GM21367 (cell line): ENCODE measurements at regions not wholly inside any gene's neighbourhood (a gene's known extent, or its start where the extent isn't known, plus 50 kb on each side); places are given as distances from the start of the nearest gene placed in this dataset.
"Not testable (repeated sequence)": the region's sequence is repeated elsewhere in the genome, so short reads cannot be mapped to it uniquely, and the experiment has no call there.

Source experiments
- ATAC-seq: cut with Tn5 transposase; IDR thresholded peaks from one replicate; pipeline ENCODE4 v1.9.1; 2021; ENCODE audit not compliant: unreplicated experiment

GRCh38 chr12:19819231-19819630, 379.9 kb downstream of the AEBP2 start:
- ATAC-seq = no peak

- no peak for ATAC-seq
Observed at GRCh38 chr12:19822476-19822875, 383.2 kb downstream of the AEBP2 start.

DNA sequence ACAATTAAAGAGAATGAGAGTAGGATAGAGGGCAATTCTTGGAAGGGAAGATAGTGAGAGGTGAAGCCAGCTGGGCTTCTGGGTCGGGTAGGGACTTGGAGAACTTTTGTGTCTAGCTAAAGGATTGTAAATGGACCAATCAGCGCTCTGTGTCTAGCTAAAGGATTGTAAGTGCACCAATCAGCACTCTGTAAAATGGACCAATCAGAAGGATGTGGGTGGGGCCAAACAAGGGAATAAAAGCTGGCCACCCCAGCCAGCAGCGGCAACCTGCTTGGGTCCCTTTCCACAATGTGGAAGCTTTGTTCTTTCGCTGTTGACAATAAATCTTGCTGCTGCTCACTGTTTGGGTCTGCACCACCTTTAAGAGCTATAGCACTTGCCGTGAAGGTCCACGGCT, 384.0 kb downstream of the AEBP2 start:
- not testable (repeated sequence) for ATAC-seq

DNA sequence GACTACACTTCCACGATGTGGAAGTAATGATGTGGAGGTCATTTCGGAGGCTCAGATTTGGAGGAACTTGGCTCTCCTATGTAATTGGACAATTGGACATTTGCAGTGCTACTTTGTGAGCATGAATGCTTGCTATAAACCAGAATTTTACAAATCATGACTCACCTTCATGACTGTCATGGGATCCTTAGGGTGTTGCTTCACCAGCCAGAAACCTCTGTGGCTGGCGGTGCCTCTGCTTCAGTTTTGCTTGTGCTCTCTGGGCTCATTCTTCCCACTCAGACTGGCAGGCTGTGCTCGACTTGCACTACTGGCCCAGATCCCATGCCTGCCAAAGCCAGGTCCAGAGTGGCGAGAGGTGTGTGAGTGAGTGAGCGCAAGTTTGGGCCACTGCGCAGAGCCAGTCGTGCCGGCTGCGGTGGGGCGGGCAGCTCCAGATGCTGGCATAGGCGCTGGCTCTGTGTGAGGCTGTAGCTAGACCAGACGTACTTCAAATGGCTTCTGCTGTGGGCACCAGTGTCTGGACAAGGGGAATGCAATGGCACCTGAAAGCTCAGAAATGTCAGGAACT, 387.8 kb downstream of the AEBP2 start:
- no peak for ATAC-seq

DNA sequence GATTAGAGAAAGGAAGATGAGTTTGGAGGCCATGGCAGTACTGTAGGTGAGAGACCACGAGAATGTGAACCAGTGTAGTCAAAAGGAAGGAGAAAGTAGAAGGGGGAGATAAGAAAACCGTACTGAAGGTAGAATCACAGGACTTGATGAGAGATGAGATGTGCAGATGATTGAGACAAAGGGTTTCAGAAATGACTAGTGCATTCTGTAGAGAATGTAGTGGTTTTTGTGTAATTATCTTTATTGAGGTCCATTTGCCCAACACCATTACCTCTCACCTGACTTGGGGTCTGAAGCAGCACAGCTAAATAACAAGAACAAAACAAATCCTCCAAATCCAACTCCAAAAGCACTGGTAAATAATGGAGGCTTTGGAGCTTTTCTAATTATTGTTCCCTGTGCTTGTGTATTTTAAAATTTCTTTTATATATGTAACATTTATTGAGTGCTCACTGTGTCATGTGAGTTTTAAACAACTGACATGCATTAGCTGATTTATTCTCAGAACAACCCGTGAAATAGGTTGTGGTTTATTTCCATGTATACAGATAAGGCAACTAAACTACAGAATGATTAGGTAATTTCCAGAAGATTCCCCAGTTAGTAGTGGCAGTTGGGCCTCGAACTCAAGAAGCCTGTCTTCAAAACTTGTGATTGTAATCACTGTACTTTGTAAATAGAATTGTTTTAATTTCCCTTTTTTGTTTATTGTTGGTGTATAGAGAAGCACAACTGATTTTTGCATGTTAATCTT, 390.0 kb downstream of the AEBP2 start:
- no peak for ATAC-seq

- ATAC-seq = no peak
Observed at GRCh38 chr12:19830446-19830845, 391.2 kb downstream of the AEBP2 start.

- no peak for ATAC-seq
Observed at GRCh38 chr12:19833775-19834501, 394.6 kb downstream of the AEBP2 start.

GRCh38 chr12:19834592-19834991, 395.3 kb downstream of the AEBP2 start:
- ATAC-seq = no peak

DNA sequence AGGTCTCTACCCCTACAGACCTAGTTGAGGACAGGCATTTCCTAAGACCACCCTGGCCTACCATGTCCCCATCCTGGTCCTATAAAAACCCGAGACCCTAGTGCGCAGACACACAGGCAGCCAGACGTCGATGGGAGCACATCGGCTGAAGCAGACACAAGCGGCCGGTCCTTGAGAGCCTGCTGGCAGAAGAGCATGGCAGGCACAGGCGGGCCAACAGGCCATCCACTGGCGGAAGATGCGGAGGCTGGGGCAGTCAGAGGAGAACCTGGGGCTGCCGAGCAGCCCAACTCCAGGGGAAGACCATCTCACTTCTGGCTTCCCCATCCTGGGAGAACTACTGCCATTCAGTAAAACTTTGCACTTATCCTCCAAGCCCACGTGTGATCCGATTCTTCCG, 396.8 kb downstream of the AEBP2 start:
- no peak for ATAC-seq

- no peak for ATAC-seq
Observed at GRCh38 chr12:19836456-19836855, 397.2 kb downstream of the AEBP2 start.

GRCh38 chr12:19837543-19837942, 398.3 kb downstream of the AEBP2 start:
- no peak for ATAC-seq

- no peak for ATAC-seq
Observed at GRCh38 chr12:19841451-19841850, 402.2 kb downstream of the AEBP2 start.

GRCh38 chr12:19842116-19842515, 402.8 kb downstream of the AEBP2 start:
- no peak for ATAC-seq

DNA sequence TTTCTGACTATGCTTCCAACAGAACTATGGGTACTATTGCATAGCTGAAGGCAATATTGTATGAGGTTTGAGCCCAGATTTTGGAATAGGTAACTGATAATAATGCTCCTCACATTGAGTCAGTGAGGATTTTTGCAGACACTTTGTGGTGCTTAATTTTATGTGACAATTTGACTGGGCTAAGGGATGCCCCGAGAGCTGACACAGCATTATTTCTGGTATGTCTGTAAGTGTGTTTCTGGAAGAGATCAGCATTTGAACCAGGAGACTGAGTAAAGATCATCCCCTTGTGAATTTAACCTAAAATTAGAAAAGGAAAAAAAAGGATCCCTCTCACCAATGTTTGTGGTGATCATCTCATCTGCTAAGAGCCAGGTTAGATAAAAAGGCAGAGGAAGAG, 404.9 kb downstream of the AEBP2 start:
- no peak for ATAC-seq

DNA sequence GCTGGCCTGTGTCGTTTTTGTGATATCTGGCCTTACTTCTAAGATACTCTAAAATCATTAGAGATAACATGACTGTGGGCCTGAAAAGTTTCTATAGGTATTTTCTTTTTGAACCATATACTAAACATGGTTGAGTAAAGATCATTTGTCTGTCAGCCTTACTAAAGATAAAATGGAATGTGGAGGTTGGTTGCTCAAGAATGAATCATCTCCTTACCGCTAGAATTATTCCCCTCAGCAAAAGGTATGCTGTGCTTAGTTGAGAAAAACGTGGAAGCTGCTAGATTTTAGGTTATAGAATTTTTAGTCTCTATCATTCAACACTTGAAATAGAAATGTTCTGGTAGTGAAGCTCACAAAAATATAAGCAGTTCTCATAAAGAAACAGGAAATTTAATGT, 407.3 kb downstream of the AEBP2 start:
- no peak for ATAC-seq

- no peak for ATAC-seq
Observed at GRCh38 chr12:19847294-19848059, 408.2 kb downstream of the AEBP2 start.

DNA sequence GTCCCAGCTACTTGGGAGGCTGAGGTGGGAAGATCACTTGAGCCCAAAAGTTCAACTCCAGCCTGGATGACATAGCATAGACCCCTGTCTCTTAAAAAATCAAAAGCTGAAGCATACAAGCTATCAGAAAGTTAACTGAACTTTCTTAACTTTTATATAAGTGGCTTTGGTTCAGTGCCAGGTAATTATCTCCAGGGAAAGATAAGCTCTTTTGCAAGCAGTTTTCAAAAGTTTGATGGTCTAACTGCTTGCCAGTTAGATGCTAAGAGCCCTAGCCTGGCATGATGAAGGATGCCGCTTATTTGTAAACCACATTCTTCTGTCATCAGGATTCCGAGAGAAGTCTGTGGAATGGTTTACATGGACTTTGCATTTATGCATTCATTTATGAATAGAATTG, 409.1 kb downstream of the AEBP2 start:
- no peak for ATAC-seq

- ATAC-seq = no peak
Observed at GRCh38 chr12:19849208-19849607, 409.9 kb downstream of the AEBP2 start.

DNA sequence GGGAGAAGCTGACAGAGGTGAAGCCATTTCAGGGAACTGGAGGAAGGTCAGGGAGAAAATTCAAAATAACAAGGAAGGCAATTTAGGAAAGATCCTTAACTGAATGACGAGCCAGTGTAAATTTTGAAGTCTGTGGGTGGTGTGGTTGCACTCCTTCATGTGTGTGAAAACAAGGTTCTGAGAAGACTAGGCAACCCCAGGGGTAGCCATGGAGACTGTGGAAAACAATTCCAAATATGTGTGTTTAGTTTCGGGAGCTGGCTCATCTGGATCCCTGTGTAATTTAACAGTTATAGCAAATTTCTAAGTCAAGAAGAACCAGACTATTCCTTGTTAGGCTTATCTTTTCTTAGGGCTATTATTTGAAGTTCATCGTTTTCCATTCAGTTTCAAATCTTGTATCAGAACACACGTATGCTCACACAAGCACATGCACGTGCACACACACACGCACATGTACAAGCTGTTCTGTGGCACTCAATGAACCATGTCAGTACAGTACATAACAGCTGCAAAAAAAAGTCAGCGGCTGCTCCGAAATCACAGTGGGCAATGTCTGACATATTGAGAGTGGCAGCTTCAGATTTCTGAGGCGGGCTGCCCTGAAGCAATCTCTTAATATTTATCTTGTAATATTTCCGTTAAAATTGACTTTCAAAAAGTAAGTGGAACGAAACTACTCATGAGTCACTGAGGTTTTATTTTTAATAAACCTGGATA, 411.2 kb downstream of the AEBP2 start:
- no peak for ATAC-seq

GRCh38 chr12:19852100-19852855, 413.0 kb downstream of the AEBP2 start:
- no peak for ATAC-seq
